HG03066 (cell line): ENCODE measurements at regions not wholly inside any gene's neighbourhood (a gene's known extent, or its start where the extent isn't known, plus 50 kb on each side); places are given as distances from the start of the nearest gene placed in this dataset.
"Not testable (repeated sequence)": the region's sequence is repeated elsewhere in the genome, so short reads cannot be mapped to it uniquely, and the experiment has no call there.

ENCODE experiments used
- ATAC-seq: cut with Tn5 transposase; IDR thresholded peaks from one replicate; pipeline ENCODE4 v1.9.1; 2021; ENCODE audit warnings: low read depth; ENCODE audit not compliant: unreplicated experiment

DNA sequence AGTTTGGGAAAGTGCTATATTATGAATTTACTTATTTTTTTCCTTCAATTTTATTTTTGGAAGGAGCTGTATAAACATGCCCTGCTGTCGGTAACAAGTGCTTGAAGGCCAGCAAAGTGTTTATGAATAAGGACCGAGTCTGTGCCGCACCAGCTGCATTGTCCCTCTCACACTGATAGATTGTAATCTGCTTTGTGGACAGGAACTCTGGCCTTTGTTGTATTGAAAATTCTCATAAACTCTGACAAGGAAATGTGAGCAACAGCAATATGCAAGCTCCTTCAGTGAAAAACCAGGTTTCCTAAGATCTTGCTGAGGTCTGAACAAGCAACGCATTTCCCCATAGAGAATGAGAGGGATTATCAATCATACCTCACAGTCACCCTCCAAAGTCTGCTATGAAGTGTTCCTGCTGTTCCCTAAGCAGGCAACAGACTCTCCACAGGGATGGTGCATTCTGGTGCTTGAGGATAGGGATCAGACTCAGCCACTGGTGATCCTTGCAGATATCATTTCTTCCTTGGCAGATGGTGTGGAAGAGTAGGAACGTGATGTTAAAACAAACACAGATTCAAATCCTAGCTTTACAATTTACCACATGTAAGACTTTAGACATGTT is 109.6 kb downstream of the KCNJ2 start:
- no peak for ATAC-seq

DNA sequence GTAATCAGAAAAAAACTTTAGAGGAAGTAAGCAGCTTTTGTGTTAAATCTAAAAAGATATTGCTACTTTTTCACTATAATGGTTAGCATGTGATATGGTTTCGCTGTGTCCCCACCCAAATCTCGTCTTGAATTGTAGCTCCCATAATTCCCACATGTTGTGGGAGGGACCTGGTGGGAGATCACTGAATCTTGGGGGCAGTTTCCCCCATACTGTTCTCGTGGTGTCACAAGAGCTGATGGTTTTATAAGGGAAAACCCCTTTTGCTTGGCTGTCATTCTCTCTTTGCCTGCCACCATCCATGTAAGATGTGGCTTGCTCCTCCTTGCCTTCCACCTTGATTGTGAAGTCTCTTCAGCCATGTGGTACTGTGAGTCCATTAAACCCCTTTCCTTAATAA is 117.1 kb downstream of the KCNJ2 start:
- no peak for ATAC-seq

GRCh38 chr17:70288540-70289290 is 119.4 kb downstream of the KCNJ2 start:
- ATAC-seq: no peak

DNA sequence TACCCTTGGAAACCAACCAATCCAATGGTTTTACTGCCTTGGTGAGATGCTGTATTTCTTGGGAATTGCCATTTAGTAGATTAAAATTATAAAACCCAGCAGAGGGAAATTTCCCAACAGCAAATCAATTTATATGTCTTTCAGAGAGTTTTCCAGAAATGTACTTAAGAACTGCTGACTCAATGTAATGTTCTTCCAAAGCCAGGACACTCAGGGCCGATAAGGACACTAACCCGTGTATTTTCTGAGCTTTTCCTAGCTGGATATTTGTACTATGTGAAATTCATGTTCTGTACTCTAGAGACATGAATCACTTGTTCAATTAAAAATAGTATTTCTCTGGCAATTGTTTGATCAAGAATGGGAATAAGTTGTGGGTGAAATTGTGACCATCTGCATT is 121.4 kb downstream of the KCNJ2 start:
- no peak for ATAC-seq

- no peak for ATAC-seq
These were observed 123.0 kb downstream of the KCNJ2 start for GRCh38 chr17:70292366-70292765.

DNA sequence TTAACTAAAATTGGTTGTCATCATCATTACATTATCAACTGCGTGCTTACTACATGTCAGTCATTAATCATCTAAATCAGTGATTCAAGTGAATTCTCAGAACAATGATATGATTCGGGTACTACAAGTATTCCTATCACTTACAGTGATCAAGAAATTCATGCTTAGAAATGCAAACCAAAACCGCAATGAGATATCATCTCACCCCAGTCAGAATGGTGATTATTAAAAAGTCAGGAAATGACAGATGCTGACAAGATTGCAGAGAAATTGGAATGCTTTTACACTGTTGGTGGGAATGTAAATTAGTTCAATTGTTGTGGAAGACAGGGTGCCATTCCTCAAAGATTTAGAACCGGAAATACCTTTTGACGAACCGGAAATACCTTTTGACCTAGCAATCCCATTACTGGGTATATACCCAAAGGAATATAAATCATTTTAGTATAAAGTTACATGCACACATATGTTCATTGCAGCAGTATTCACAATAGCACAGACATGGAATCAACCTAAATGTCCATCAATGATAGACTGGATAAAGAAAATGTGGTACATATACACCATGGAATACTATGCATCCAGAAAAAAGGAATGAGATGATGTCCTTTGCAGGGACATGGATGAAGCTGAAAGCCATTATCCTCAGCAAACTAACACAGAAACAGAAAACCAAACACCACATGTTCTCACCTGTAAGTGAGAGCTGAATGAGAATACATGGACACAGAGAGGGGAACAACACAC is 124.4 kb downstream of the KCNJ2 start:
- ATAC-seq: not testable (repeated sequence)

DNA sequence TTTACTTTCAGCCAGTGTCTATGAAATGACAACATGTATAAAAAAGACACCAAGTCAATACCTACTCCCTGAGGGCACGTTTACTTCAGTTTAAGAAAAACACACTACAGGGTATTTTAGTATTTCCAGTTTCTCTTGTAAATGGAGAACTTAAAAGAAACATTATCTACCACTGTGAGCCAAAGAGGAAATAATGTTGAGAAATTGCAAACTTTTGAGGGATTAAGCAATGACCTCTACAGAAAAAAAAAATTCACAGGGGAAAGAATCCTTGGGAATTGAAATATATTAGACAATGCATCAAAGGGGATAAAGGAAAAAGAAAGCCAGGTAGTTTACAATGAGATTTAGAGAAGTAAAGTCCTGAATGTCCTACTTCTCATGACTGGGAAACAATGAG is 126.0 kb downstream of the KCNJ2 start:
- ATAC-seq: no peak

- ATAC-seq: no peak
These were observed 126.4 kb downstream of the KCNJ2 start for GRCh38 chr17:70295731-70296130.

DNA sequence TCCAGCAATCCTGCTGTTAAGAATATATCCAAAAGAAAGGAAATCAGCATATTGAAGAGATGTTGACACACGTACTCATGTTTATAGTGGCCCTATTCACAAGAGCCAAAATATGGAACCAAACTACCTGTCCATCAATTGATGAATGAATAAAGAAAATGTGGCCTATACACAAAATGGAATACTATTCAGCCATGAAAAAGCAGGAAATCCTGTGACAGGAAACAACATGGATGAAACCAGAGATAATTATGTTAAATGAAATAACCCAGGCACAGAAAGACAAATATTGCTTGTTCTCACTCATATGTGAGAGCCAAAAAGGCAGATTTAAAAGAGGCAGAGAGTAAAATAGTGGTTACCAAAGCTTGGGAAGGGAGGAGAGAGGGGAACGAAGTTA is 127.1 kb downstream of the KCNJ2 start:
- ATAC-seq: no peak

DNA sequence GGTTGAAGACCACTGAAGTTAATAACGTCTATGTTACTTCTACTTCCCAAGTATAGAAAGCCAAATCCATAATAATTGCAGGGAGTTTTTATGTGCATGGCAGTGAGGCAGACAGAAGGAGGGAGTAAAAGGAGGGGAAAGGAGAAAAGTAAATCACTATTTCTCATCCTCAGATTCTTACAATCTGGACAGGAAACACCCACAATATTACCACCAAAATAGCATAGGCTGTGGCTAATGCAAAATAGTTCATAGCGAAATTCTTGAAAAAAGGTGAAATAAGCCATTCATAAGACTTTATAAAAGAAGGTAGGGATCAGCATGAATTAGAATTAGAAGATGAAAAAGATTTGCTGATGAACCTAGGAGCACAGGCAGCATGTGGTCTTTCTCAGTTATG is 128.1 kb downstream of the KCNJ2 start:
- ATAC-seq: no peak

GRCh38 chr17:70298929-70299531 is 129.7 kb downstream of the KCNJ2 start:
- ATAC-seq: no peak

- ATAC-seq: no peak
These were observed 138.3 kb downstream of the KCNJ2 start for GRCh38 chr17:70307430-70308225.

GRCh38 chr17:70308618-70309017 is 139.3 kb downstream of the KCNJ2 start:
- no peak for ATAC-seq

GRCh38 chr17:70310221-70310672 is 140.9 kb downstream of the KCNJ2 start:
- ATAC-seq: no peak

- ATAC-seq: no peak
These were observed 143.9 kb downstream of the KCNJ2 start for GRCh38 chr17:70313086-70313852.

- no peak for ATAC-seq
These were observed 144.8 kb downstream of the KCNJ2 start for GRCh38 chr17:70314096-70314495.

- no peak for ATAC-seq
These were observed 145.2 kb downstream of the KCNJ2 start for GRCh38 chr17:70314506-70314905.

- ATAC-seq: no peak
These were observed 148.1 kb downstream of the KCNJ2 start for GRCh38 chr17:70317421-70317820.

DNA sequence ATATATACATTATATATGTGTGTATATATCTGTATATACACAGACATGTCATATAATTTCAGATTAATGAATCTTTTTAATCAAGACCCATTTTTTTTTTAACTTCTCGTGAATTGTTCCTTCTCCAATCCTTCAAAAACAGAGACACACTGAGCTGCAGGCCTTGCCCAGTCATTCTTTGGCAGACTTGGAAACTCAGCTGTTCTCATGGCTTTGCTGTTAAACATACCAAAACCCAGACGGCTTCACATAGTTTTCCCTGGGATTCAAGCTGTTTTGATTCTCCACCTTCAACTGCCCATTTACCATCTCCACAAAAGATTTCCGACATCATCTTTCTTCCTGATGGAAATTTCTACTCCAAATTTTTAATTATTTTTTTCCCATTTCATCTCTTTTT is 148.7 kb downstream of the KCNJ2 start:
- no peak for ATAC-seq

DNA sequence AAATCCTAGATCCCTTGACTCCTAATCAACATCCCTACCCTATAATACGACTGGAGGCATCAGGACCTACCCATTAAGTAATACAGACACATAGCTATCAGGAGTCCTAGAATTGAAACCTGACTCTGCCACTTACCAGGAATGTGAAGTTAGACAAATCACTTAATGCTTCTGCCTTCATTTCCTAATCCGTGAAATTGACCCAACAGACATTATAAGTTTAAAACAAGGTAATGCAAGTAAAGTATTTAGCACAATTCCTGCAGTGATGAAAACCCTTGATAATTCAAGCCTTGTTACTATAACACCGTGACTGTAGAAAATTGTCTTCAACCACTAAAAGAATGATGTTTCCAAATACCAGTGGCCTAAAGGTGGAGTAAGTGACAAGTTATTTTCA is 150.2 kb downstream of the KCNJ2 start:
- ATAC-seq: no peak
